Body of pancreas (tissue), 4 donors: ENCODE measurements at regions not wholly inside any gene's neighbourhood (a gene's known extent, or its start where the extent isn't known, plus 50 kb on each side); places are given as distances from the start of the nearest gene placed in this dataset.

ENCODE experiments used
- CTCF ChIP-seq, 7 experiments: fragments of 450-650 bp in 4 of 7; fragments of 200-600 bp in 3 of 7; sonication (generic) in 3 of 7; IDR thresholded peaks; one replicate each; pipeline ENCODE4 v1.5.1; 2016 to 2019; ENCODE audit warnings: antibody characterized with exemption in 7 of 7
- POLR2A ChIP-seq, 3 donors: fragments of 450-650 bp; IDR thresholded peaks; one replicate each; pipeline ENCODE4 v1.6.1; 2016; ENCODE audit warnings: antibody characterized with exemption in 3 of 3, mild to moderate bottlenecking in 2 of 3

GRCh38 chr10:7473474-7473873 lies 62.6 kb upstream of the SFMBT2 start:
- TF ChIP-seq CTCF (IDR thresholded peaks at IDR 0.05) (no peak), POLR2A (IDR thresholded peaks at IDR 0.05) (no peak)
